H1 (cell line): ENCODE measurements at regions not wholly inside any gene's neighbourhood (a gene's known extent, or its start where the extent isn't known, plus 50 kb on each side); places are given as distances from the start of the nearest gene placed in this dataset.

Experiments
- CTCF ChIA-PET: fragments of 300-600 bp; sonication (Branson Sonifier 250); formaldehyde crosslinking; loops from one replicate; lab custom pipeline; 2021; ENCODE audit not compliant: partially characterized antibody; lab: Charles Lee
- POLR2A ChIA-PET: fragments of 300-600 bp; sonication (Branson Sonifier 250); formaldehyde crosslinking; loops from one replicate; lab custom pipeline; 2021; ENCODE audit warnings: inconsistent platforms; ENCODE audit not compliant: partially characterized antibody; lab: Charles Lee
- DNase-seq, 2 experiments: peaks; one replicate each; pipeline versions ENCODE4 v3.0.0 to v3.0.0-alpha.2; 2010 to 2022; ENCODE audit warnings: low spot score in 2 of 2, low read depth in 1 of 2, mixed read lengths in 1 of 2
- FAIRE-seq: peaks from 2 replicates; lab custom pipeline; 2011; peaks lifted over from hg19 to GRCh38; lab: Jason Lieb, UNC
- H2AFZ ChIP-seq: 2 replicates; pipeline ENCODE4 v1.8.1; 2012; ENCODE audit warnings: low read length, inconsistent platforms
- H2AK5ac ChIP-seq: 2 replicates; pipeline ENCODE4 v1.6.1; 2013; ENCODE audit warnings: low read depth, low read length
- H2BK120ac ChIP-seq: replicated peaks from 2 replicates; pipeline ENCODE3; 2013; ENCODE audit warnings: low read depth, low read length, inconsistent platforms
- H2BK12ac ChIP-seq: 2 replicates; pipeline ENCODE4 v1.6.1; 2013; ENCODE audit warnings: low read depth, low read length
- H2BK15ac ChIP-seq: 2 replicates; pipeline ENCODE4 v1.6.1; 2013; ENCODE audit warnings: low read length
- H2BK20ac ChIP-seq: 2 replicates; pipeline ENCODE4 v1.6.1; 2013; ENCODE audit warnings: low read length
- H2BK5ac ChIP-seq: 2 replicates; pipeline ENCODE4 v1.6.1; 2013; ENCODE audit warnings: low read depth, low read length
- H3K14ac ChIP-seq: 2 replicates; pipeline ENCODE4 v1.6.1; 2013; ENCODE audit warnings: inconsistent platforms; ENCODE audit not compliant: insufficient read length
- H3K18ac ChIP-seq: 2 replicates; pipeline ENCODE4 v1.6.1; 2013; ENCODE audit warnings: low read length; ENCODE audit errors: extremely low read depth
- H3K23ac ChIP-seq: 2 replicates; pipeline ENCODE4 v1.6.1; 2013; ENCODE audit warnings: inconsistent platforms; ENCODE audit not compliant: insufficient read length
- H3K23me2 ChIP-seq: 2 replicates; pipeline ENCODE4 v1.6.1; 2013; ENCODE audit warnings: low read depth, low read length
- H3K27ac ChIP-seq: 2 replicates; pipeline ENCODE4 v1.6.1; 2011; ENCODE audit warnings: low read depth, low read length, inconsistent platforms
- H3K27me3 ChIP-seq, 4 experiments: replicated peaks in 1 of 4; 1 replicate in 1 of 4; 2 replicates in 3 of 4; pipeline versions ENCODE4 v1.6.1 to v1.8.1; 2011 to 2013; ENCODE audit warnings: low read length in 3 of 4, mild to moderate bottlenecking in 3 of 4, inconsistent platforms in 2 of 4, mixed read lengths in 2 of 4, moderate library complexity in 1 of 4; ENCODE audit not compliant: control insufficient read depth in 3 of 4, insufficient read depth in 3 of 4; ENCODE audit errors: extremely low read depth in 1 of 4
- H3K36me3 ChIP-seq, 4 experiments: 2 replicates each; pipeline versions ENCODE4 v1.6.1 to v1.8.1; 2011 to 2013; ENCODE audit warnings: mild to moderate bottlenecking in 4 of 4, low read length in 3 of 4, moderate library complexity in 2 of 4, control low read depth in 1 of 4, inconsistent platforms in 1 of 4; ENCODE audit not compliant: insufficient read depth in 4 of 4, control insufficient read depth in 2 of 4
- H3K4ac ChIP-seq: replicated peaks from 2 replicates; pipeline ENCODE3; 2013; ENCODE audit warnings: low read length, low read depth, mixed read lengths, inconsistent platforms; ENCODE audit not compliant: insufficient read length
- H3K4me1 ChIP-seq, 4 experiments: replicated peaks in 1 of 4; 1 replicate in 1 of 4; 2 replicates in 3 of 4; pipeline versions ENCODE4 v1.6.1 to v1.8.1; 2011 to 2013; ENCODE audit warnings: low read length in 3 of 4, inconsistent platforms in 2 of 4, mixed read lengths in 1 of 4; ENCODE audit not compliant: insufficient read depth in 4 of 4, control insufficient read depth in 3 of 4
- H3K4me2 ChIP-seq, 2 experiments: 2 replicates each; pipeline versions ENCODE4 v1.6.1 to v1.8.1; 2011 to 2013; ENCODE audit warnings: low read depth in 2 of 2, low read length in 2 of 2, control low read depth in 1 of 2, inconsistent platforms in 1 of 2, mild to moderate bottlenecking in 1 of 2; ENCODE audit not compliant: insufficient read depth in 1 of 2
- H3K4me3 ChIP-seq, 4 experiments: fragments of 200-600, 300-600 bp in 1 of 4; sonication (generic), shearing (Covaris generic), sonication (Bioruptor Twin) in 1 of 4; 2 replicates each; pipeline versions ENCODE4 v1.5.1 to v1.8.1; 2011 to 2016; ENCODE audit warnings: low read length in 4 of 4, low read depth in 3 of 4, control low read depth in 2 of 4, inconsistent platforms in 2 of 4, mild to moderate bottlenecking in 2 of 4, mixed read lengths in 1 of 4, moderate library complexity in 1 of 4; ENCODE audit not compliant: insufficient read depth in 2 of 4; ENCODE audit errors: extremely low read depth in 1 of 4
- H3K56ac ChIP-seq: replicated peaks from 2 replicates; pipeline ENCODE3; 2013; ENCODE audit warnings: low read depth, mild to moderate bottlenecking, mixed read lengths, low read length, inconsistent platforms; ENCODE audit not compliant: insufficient read length
- H3K79me1 ChIP-seq: 2 replicates; pipeline ENCODE4 v1.6.1; 2013; ENCODE audit warnings: low read depth, low read length, control low read depth
- H3K79me2 ChIP-seq, 2 experiments: 2 replicates each; pipeline versions ENCODE4 v1.6.1 to v1.8.1; 2012 to 2013; ENCODE audit warnings: low read length in 2 of 2, mild to moderate bottlenecking in 2 of 2, inconsistent platforms in 1 of 2; ENCODE audit not compliant: insufficient read depth in 2 of 2, control insufficient read depth in 1 of 2
- H3K9ac ChIP-seq, 4 experiments: replicated peaks in 1 of 4; 1 replicate in 1 of 4; 2 replicates in 3 of 4; pipeline versions ENCODE4 v1.6.1 to v1.8.1; 2011 to 2013; ENCODE audit warnings: low read depth in 3 of 4, low read length in 3 of 4, control low read depth in 2 of 4, mild to moderate bottlenecking in 2 of 4, moderate library complexity in 2 of 4, inconsistent platforms in 1 of 4; ENCODE audit errors: extremely low read depth in 1 of 4
- H3K9me3 ChIP-seq, 2 experiments: 2 replicates each; pipeline versions ENCODE4 v1.6.1 to v1.8.1; 2012 to 2013; ENCODE audit warnings: mild to moderate bottlenecking in 2 of 2, moderate library complexity in 2 of 2, control low read depth in 1 of 2, inconsistent platforms in 1 of 2, low read depth in 1 of 2, low read length in 1 of 2, mixed read lengths in 1 of 2; ENCODE audit not compliant: insufficient read depth in 2 of 2
- H4K20me1 ChIP-seq, 2 experiments: replicated peaks in 1 of 2; 2 replicates each; pipeline versions ENCODE3 to v1.8.1; 2011 to 2013; ENCODE audit warnings: inconsistent platforms in 2 of 2, low read length in 2 of 2, mild to moderate bottlenecking in 1 of 2; ENCODE audit not compliant: insufficient read depth in 2 of 2, control insufficient read depth in 1 of 2
- H4K5ac ChIP-seq: 2 replicates; pipeline ENCODE4 v1.6.1; 2013; ENCODE audit warnings: low read length, low read depth, mixed read lengths, inconsistent platforms; ENCODE audit not compliant: insufficient read length
- H4K8ac ChIP-seq: 2 replicates; pipeline ENCODE4 v1.8.0; 2013; ENCODE audit warnings: mild to moderate bottlenecking, moderate library complexity, low read length, inconsistent platforms; ENCODE audit not compliant: insufficient read depth; ENCODE audit errors: extremely low read depth
- H4K91ac ChIP-seq: replicated peaks from 2 replicates; pipeline ENCODE3; 2013; ENCODE audit warnings: low read length, mixed read lengths, inconsistent platforms; ENCODE audit not compliant: insufficient read length
- JUND ChIP-seq: IDR thresholded peaks from 2 replicates; pipeline ENCODE4 v1.6.1; 2011; ENCODE audit warnings: mild to moderate bottlenecking, improper control_type of control experiment, low read length
- POLR2A ChIP-seq, 2 experiments: IDR thresholded peaks; 1 replicate in 1 of 2; 2 replicates in 1 of 2; pipeline ENCODE4 v1.6.1; 2011; ENCODE audit warnings: low read depth in 2 of 2, low read length in 2 of 2, mild to moderate bottlenecking in 2 of 2; ENCODE audit errors: control extremely low read depth in 1 of 2
- RFX5 ChIP-seq: IDR thresholded peaks from 2 replicates; pipeline ENCODE4 v1.6.1; 2011; ENCODE audit warnings: low read depth, low read length, improper control_type of control experiment, borderline replicate concordance
- SIN3A ChIP-seq, 2 experiments: IDR thresholded peaks in 1 of 2; conservative IDR thresholded peaks in 1 of 2; 2 replicates each; pipeline ENCODE4 v1.6.1; 2011 to 2012; ENCODE audit warnings: low read length in 2 of 2, improper control_type of control experiment in 1 of 2, low read depth in 1 of 2, mild to moderate bottlenecking in 1 of 2
- WGBS, 2 experiments: shearing (Covaris generic) in 1 of 2; methylation state at CpG; one replicate each; pipeline versions ENCODE4 v1.1.6 to v1.1.7; 2013 to 2015; ENCODE audit warnings: low lambda C conversion rate in 2 of 2, mixed read lengths in 2 of 2, inconsistent platforms in 1 of 2, low coverage in 1 of 2, missing lambda C conversion rate in 1 of 2; ENCODE audit not compliant: insufficient replicate concordance in 2 of 2, insufficient coverage in 1 of 2, insufficient read length in 1 of 2; ENCODE audit errors: extremely low coverage in 1 of 2, missing lambda C conversion rate in 1 of 2; 5-methylcytosine and 5-hydroxymethylcytosine counted together

- TF ChIP-seq POLR2A (IDR thresholded peaks at IDR 0.05; ENCODE audit: control extremely low read depth in 1 of 2, low read depth in 2 of 2, low read length in 2 of 2) (no peak), SIN3A (conservative IDR thresholded peaks at IDR 0.05 in 1 of 2, IDR thresholded peaks at IDR 0.05 in 1 of 2; ENCODE audit: low read depth in 1 of 2, low read length in 2 of 2) (no peak), RFX5 (no peak), JUND (no peak)
- 83% methylated on average over 21 of the region's 21 CpGs; no CpG with 5 or more reads in 1 of the 2 experiments for WGBS, 2 experiments
Observed at GRCh38 chr6:167576828-167577503, 249.7 kb upstream of the AFDN start.

More at GRCh38 chr6:167576828-167577503, 249.7 kb upstream of the AFDN start:
- no peaks in the 10 kb centered on the region for H3K79me1 ChIP-seq
- H3K4me2 ChIP-seq = no peak overlapping the region
- H3K23ac ChIP-seq = no peak overlapping the region
- no peaks in the 10 kb centered on the region for H3K23me2 ChIP-seq
- H2BK120ac ChIP-seq = no peak overlapping the region
- no peak overlapping the region for H2BK15ac ChIP-seq
- H4K20me1 ChIP-seq = no peaks in the 10 kb centered on the region
- no peak overlapping the region for H2AK5ac ChIP-seq
- H2BK20ac ChIP-seq = no peak overlapping the region
- H3K18ac ChIP-seq = no peak overlapping the region
- H3K9me3 ChIP-seq = no peaks in the 10 kb centered on the region
- CTCF ChIA-PET = interaction anchor here (0.6 to 1.9 kb wide), 3 partner anchors 8 to 240 kb away, joined by 3 to 9 read pairs (median 4); no protein-coding TSS in a partner anchor
- H3K4me3 ChIP-seq = no peak overlapping the region
- no peak overlapping the region for H3K14ac ChIP-seq
- H3K9ac ChIP-seq = no peak overlapping the region
- no peak for FAIRE-seq
- POLR2A ChIA-PET = no interaction called here
- no peaks in the 10 kb centered on the region for H3K79me2 ChIP-seq
- no peak overlapping the region for H4K8ac ChIP-seq
- no peak overlapping the region for H3K4ac ChIP-seq
- no peak overlapping the region for H2AFZ ChIP-seq
- no peak overlapping the region for H2BK5ac ChIP-seq
- no peak overlapping the region for H4K91ac ChIP-seq
- H3K36me3 ChIP-seq = no peaks in the 10 kb centered on the region
- DNase-seq = no peak
- H3K27ac ChIP-seq = no peak overlapping the region
- H2BK12ac ChIP-seq = no peak overlapping the region
- H3K56ac ChIP-seq = no peak overlapping the region
- no peak overlapping the region for H4K5ac ChIP-seq
- H3K27me3 ChIP-seq = peaks cover 0 to 2% (median 0%) of the 10 kb centered on the region in 4 experiments; a peak in 1 of 7 replicates
- H3K4me1 ChIP-seq = no peaks in the 10 kb centered on the region; a peak in 2 of 7 replicates
